PC-3 (cell line): ENCODE measurements at regions not wholly inside any gene's neighbourhood (a gene's known extent, or its start where the extent isn't known, plus 50 kb on each side); places are given as distances from the start of the nearest gene placed in this dataset.

Experiments used
- ATAC-seq: fragments of 200-7000 bp; cut with Tn5 transposase; 2 replicates; pipeline ENCODE4 v1.9.1; 2020; ENCODE audit warnings: mild to moderate bottlenecking, moderate library complexity
- BruUV-seq: library from RNA; stranded (reverse); fragments of 400-500 nt; replicated peaks from 2 replicates; lab custom pipeline; 2021; lab: Mats Ljungman, UMichigan
- CTCF ChIA-PET: fragments of 300-600 bp; sonication (Branson Sonifier 250); formaldehyde crosslinking; loops from one replicate; lab custom pipeline; 2022; ENCODE audit warnings: antibody characterized with exemption; lab: Charles Lee
- POLR2A ChIA-PET: fragments of 300-600 bp; sonication (Branson Sonifier 250); formaldehyde crosslinking; loops from one replicate; lab custom pipeline; 2022; ENCODE audit warnings: antibody characterized with exemption; ENCODE audit not compliant: unreplicated experiment; lab: Charles Lee
- DNase-seq: peaks from one replicate; pipeline ENCODE4 v3.0.0-alpha.2; 2015
- H2AFZ ChIP-seq: fragments of 300-600 bp; sonication (generic); 2 replicates; pipeline ENCODE4 v1.6.0; 2016; ENCODE audit warnings: antibody characterized with exemption, low read length
- H3F3A ChIP-seq: fragments of 300-600 bp; sonication (generic); one replicate; pipeline ENCODE4 v1.6.0; 2017; ENCODE audit warnings: antibody characterized with exemption, low read length, control low read depth, mild to moderate bottlenecking; ENCODE audit not compliant: unreplicated experiment
- H3K27ac ChIP-seq: fragments of 300-600 bp; sonication (generic); 2 replicates; pipeline ENCODE4 v1.5.1; 2016; ENCODE audit warnings: mild to moderate bottlenecking, low read length
- H3K27me3 ChIP-seq: fragments of 300-600 bp; sonication (generic); 2 replicates; pipeline ENCODE4 v1.6.1; 2016; ENCODE audit warnings: low read length, mixed read lengths
- H3K36me3 ChIP-seq: fragments of 300-600 bp; sonication (generic); 2 replicates; pipeline ENCODE4 v1.6.1; 2016; ENCODE audit warnings: low read depth, mixed run types, low read length, mixed read lengths
- H3K4me1 ChIP-seq: fragments of 300-600 bp; sonication (generic); 2 replicates; pipeline ENCODE4 v1.5.1; 2016; ENCODE audit warnings: low read length; ENCODE audit not compliant: insufficient read depth
- H3K4me2 ChIP-seq: fragments of 300-600 bp; sonication (generic); 2 replicates; pipeline ENCODE4 v1.6.0; 2016; ENCODE audit warnings: low read length
- H3K4me3 ChIP-seq: fragments of 300-600 bp; sonication (generic); 2 replicates; pipeline ENCODE4 v1.5.1; 2016; ENCODE audit warnings: mild to moderate bottlenecking, low read length, mixed read lengths
- H3K79me2 ChIP-seq: fragments of 300-600 bp; sonication (generic); 2 replicates; pipeline ENCODE4 v1.6.1; 2017; ENCODE audit warnings: low read length, mixed read lengths
- H3K9ac ChIP-seq: fragments of 300-600 bp; sonication (generic); 2 replicates; pipeline ENCODE4 v1.6.0; 2016; ENCODE audit warnings: mild to moderate bottlenecking, low read length
- H3K9me2 ChIP-seq: fragments of 300-600 bp; sonication (generic); replicated peaks from 2 replicates; pipeline ENCODE4 v1.6.1; 2016; ENCODE audit warnings: mixed run types, low read length, mixed read lengths
- H3K9me3 ChIP-seq: fragments of 300-600 bp; sonication (generic); 2 replicates; pipeline ENCODE4 v1.6.1; 2016; ENCODE audit warnings: low read length, mixed read lengths
- H4K20me1 ChIP-seq: fragments of 300-600 bp; sonication (generic); 2 replicates; pipeline ENCODE4 v1.6.1; 2016; ENCODE audit warnings: low read length, mixed read lengths
- EZH2 ChIP-seq: fragments of 300-600 bp; sonication (generic); IDR thresholded peaks from one replicate; pipeline ENCODE4 v1.6.1; 2017; ENCODE audit warnings: antibody characterized with exemption, mild to moderate bottlenecking, low read length; ENCODE audit not compliant: unreplicated experiment
- EZH2phosphoT487 ChIP-seq: fragments of 300-600 bp; sonication (generic); IDR thresholded peaks from 2 replicates; pipeline ENCODE4 v1.6.1; 2018; ENCODE audit warnings: mild to moderate bottlenecking, antibody characterized with exemption, low read length, borderline replicate concordance
- intact Hi-C: fragments of 100-400 bp; cut with micrococcal nuclease; formaldehyde crosslinking; loops from 2 replicates; pipeline ENCODE4 v1.9.0; 2023
- TF ChIP-seq, protein P1 (sequence below): fragments of 300-600 bp; sonication (generic); conservative IDR thresholded peaks from 2 replicates; pipeline ENCODE4 v1.5.1; 2017; ENCODE audit warnings: antibody characterized with exemption, low read depth, mild to moderate bottlenecking, low read length

- Histone ChIP-seq H3K27me3 (no peaks in the 10 kb centered on the region), H3K9me3 (no peaks in the 10 kb centered on the region), H3K4me3 (no peak overlapping the region), H2AFZ (no peak overlapping the region), H3K79me2 (no peaks in the 10 kb centered on the region), H3F3A (no peaks in the 10 kb centered on the region), H3K4me1 (peaks cover 32% of the 10 kb centered on the region), H3K36me3 (no peaks in the 10 kb centered on the region), H3K27ac (peak overlapping the region; percentile 68; the same call in 1 of the 2 replicates), H3K9ac (no peak overlapping the region), H3K9me2 (no peaks in the 10 kb centered on the region), H3K4me2 (peak overlapping the region; percentile 61), H4K20me1 (no peaks in the 10 kb centered on the region)
- ATAC-seq: peak; percentile 9; the same call in 1 of the 2 replicates
- intact Hi-C loops: loop anchor here (1.0 to 5.0 kb wide), 2 partner anchors 67 to 125 kb away; partner anchors contain the start of gene FANCC
- CTCF ChIA-PET: no interaction called here
- POLR2A ChIA-PET: interaction anchor here (0.6 kb wide), 1 partner anchor 47 kb away, joined by 3 read pairs; no protein-coding TSS in a partner anchor
- no peak for DNase-seq
- no TSS peak for BruUV-seq
- TF ChIP-seq EZH2 (no peak), EZH2phosphoT487 (no peak)
- TF ChIP-seq, protein P1, sequence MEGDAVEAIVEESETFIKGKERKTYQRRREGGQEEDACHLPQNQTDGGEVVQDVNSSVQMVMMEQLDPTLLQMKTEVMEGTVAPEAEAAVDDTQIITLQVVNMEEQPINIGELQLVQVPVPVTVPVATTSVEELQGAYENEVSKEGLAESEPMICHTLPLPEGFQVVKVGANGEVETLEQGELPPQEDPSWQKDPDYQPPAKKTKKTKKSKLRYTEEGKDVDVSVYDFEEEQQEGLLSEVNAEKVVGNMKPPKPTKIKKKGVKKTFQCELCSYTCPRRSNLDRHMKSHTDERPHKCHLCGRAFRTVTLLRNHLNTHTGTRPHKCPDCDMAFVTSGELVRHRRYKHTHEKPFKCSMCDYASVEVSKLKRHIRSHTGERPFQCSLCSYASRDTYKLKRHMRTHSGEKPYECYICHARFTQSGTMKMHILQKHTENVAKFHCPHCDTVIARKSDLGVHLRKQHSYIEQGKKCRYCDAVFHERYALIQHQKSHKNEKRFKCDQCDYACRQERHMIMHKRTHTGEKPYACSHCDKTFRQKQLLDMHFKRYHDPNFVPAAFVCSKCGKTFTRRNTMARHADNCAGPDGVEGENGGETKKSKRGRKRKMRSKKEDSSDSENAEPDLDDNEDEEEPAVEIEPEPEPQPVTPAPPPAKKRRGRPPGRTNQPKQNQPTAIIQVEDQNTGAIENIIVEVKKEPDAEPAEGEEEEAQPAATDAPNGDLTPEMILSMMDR: no peak
Measured at GRCh38 chr9:95383845-95384244, 66.3 kb upstream of the FANCC start.

DNA sequence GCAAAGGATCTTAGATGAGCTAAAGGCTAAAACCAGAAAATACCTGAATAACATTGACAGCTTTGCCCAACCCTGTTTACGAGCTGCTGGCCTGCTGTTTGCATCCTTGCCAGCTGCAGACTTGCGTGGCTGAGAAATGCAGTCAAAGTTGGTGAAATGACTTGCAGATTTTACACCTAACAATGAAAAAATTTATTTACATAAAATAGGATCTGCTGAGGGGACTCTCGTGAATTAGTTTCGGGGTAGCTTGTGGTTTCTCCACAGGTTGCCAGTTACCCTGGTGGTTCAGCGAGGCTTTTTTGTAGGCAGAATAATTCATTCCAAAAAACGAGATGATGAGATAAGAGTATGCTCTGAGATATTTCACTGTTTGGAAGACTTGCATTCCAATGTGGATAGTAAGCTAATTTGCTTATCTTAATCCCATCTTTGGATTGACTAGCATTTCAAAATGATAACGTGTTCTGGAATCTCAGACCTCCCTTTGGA, 65.7 kb upstream of the FANCC start:
- Histone ChIP-seq H3F3A (no peaks in the 10 kb centered on the region), H3K9ac (no peak overlapping the region), H3K27ac (peak overlapping the region; percentile 68), H3K4me1 (peaks cover 32% of the 10 kb centered on the region), H2AFZ (peak overlapping the region; percentile 24; the same call in 1 of the 2 replicates), H3K4me3 (peak overlapping the region; percentile 33; the same call in 1 of the 2 replicates), H3K4me2 (peak overlapping the region; percentile 61), H4K20me1 (no peaks in the 10 kb centered on the region), H3K79me2 (no peaks in the 10 kb centered on the region), H3K9me3 (no peaks in the 10 kb centered on the region), H3K27me3 (no peaks in the 10 kb centered on the region), H3K9me2 (no peaks in the 10 kb centered on the region), H3K36me3 (no peaks in the 10 kb centered on the region)
- intact Hi-C loops: loop anchor here (1.0 to 5.0 kb wide), 2 partner anchors 66 to 126 kb away; partner anchors contain the start of gene FANCC
- CTCF ChIA-PET: no interaction called here
- DNase-seq (peak; percentile 84), ATAC-seq (peak; percentile 74)
- TF ChIP-seq, protein P1: no peak
- TF ChIP-seq EZH2phosphoT487: no peak
- no peak for TF ChIP-seq EZH2
- POLR2A ChIA-PET: interaction anchor here (0.5 to 0.6 kb wide), 2 partner anchors 20 to 46 kb away, joined by 3 to 5 read pairs; no protein-coding TSS in a partner anchor
- no TSS peak for BruUV-seq

- no peak overlapping the region for H2AFZ ChIP-seq
- H3K9me2 ChIP-seq: no peaks in the 10 kb centered on the region
- peaks cover 32% of the 10 kb centered on the region for H3K4me1 ChIP-seq
- no peak overlapping the region for H3K9ac ChIP-seq
- H3K36me3 ChIP-seq: no peaks in the 10 kb centered on the region
- H3K79me2 ChIP-seq: no peaks in the 10 kb centered on the region
- H3K4me2 ChIP-seq: peak overlapping the region; percentile 61; the same call in 1 of the 2 replicates
- TF ChIP-seq, protein P1: no peak
- TF ChIP-seq EZH2: no peak
- TF ChIP-seq EZH2phosphoT487: no peak
- H3K9me3 ChIP-seq: no peaks in the 10 kb centered on the region
- no peak overlapping the region for H3K4me3 ChIP-seq
- no TSS peak for BruUV-seq
- peak; percentile 38 for DNase-seq
- no peaks in the 10 kb centered on the region for H3F3A ChIP-seq
- intact Hi-C loops: loop anchor here (5.0 kb wide), 1 partner anchor 65 kb away; the partner anchor contains the start of gene FANCC
- peak overlapping the region; percentile 68; the same call in 1 of the 2 replicates for H3K27ac ChIP-seq
- H3K27me3 ChIP-seq: no peaks in the 10 kb centered on the region
- ChIA-PET CTCF (no interaction called here), POLR2A (no interaction called here)
- no peaks in the 10 kb centered on the region for H4K20me1 ChIP-seq
- no peak for ATAC-seq
Measured at GRCh38 chr9:95382433-95382832, 64.9 kb upstream of the FANCC start.
